ENCODE measurements at regions not wholly inside any gene's neighbourhood (a gene's known extent, or its start where the extent isn't known, plus 50 kb on each side); places are given as distances from the start of the nearest gene placed in this dataset.
"Not testable (repeated sequence)": the region's sequence is repeated elsewhere in the genome, so short reads cannot be mapped to it uniquely, and the experiment has no call there.

DNA sequence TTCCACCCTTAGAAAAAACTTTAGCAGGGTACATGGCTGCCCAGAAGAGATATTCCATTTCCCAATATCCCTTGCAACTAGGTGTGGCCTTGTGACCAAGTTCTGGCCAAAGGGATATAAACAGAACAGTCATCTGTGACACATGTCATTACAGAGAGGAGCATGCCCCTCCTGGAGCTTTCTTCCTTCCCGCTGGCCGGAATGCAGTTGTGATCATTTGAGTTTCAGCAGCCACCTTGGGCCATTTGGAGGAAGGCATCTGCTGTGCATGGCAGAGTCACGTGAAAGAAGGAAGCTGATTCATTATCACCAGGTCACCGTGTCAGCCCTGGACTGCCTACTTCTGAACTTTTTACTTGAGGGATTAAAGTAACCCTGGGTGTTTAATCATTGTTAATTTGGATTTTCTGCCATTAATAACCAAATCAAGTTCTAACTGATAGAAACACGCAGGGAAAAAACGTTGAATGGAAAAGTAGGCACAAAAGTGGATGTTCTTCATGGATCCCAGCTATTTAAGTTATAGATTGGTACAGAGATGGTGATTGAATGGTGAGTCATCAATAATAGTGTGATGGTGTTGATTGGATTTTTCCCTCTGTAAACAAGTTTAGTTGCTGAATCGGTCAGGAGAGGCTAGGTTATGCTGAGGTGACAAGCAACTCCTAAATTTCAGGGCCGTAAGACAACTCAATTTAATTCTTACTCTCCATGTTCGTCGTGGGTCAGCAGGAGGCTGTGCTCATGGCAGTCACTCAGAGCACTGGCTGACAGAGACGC lies 80.7 kb upstream of the CCDC167 start:
- intact Hi-C loops (cut with DNase I): no loop called here
- peak in 1 of 10 donors; percentile 19 for DNase-seq

DNA sequence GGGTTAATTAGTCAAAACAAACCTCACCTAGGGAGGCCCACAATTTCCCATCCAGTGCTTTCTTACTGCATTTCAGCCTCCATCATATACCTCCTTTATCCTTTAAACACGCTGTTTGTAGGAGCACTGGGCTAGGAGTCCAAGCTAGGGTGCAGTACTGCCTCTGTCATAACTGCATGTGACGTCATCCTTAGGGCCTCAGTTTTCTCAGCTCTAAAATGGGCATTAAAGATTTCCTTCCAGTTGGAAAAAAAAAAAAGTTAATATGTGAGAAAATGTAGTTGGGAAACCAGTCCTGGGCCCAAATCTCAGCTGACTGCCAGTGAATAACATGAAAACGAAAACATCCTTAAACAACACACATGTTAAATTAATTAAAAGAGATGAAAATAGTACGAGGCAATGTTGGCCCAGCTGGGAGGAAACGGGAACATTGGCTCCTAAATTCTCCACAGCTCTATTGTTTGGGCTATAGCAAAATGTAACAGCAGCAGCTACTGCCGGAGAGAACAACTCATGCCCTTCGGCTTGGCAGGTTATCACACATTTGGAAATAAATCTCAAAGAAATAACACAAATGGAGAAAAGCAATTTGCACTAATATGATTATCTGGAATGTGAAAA lies 79.9 kb upstream of the CCDC167 start:
- intact Hi-C loops (cut with DNase I): no loop called here
- peak in 2 of 10 donors; percentile 0 to 23 for DNase-seq

DNA sequence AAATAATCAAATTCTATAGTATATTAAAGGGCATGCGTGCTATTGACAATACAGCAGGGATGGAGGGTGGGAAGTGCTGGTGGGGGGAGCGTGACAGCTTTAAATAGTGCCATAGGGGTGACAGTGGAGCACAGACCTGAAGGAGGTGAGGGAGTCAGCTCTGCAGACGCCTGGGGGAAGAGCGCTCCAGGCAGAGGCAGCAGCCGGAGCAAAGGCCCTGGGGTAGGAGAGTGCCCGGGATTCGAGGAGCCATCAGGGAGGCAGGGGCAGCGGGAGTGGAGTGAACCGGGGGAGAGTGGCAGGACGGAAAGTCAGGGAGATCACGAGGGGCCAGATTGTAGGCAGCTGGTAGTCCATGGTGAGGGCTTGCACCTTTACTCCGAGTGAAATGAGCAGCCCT lies 78.4 kb upstream of the CCDC167 start:
- DNase-seq: peak in 1 of 10 donors; percentile 24
- intact Hi-C loops (cut with DNase I): no loop called here

DNA sequence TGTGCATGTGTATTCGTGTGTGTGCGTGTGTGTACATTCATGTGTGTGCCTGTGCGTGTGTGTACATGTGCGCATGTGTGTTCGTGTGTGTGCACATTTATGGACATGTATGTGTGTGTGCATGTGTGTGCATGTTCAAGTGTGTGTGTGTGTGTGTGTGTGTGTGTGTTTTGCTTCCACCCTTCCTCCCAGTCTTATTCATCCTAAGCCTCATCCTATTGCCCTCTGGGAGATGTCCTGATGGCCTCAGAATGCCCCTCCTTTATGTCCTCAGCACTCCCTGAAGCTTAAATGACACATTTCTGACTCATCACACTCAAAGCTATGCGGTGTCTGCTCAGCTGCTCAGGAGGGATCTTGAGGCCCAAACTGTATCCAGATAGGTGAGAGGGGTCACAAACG lies 76.6 kb upstream of the CCDC167 start:
- peak in 1 of 10 donors; percentile 1 for DNase-seq
- intact Hi-C loops (cut with DNase I): no loop called here

DNA sequence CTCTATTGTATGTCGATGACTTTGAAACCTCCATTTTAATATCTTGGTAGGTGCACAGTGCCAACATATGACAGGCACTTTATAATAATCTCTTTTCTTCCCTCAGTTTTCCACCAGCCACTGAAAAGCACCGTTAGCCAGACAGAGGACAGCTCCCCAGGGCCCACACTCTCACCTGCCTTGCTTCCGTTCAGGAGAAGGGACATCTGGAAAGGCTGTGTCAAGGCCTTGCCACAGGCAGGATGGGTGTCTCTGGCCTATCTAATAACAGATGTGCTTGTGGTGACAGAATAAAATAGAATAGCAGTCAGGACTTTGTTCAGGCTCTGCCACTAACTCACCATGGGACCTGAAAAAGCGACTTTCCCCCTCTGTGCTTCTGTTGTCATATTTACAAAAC lies 75.5 kb upstream of the CCDC167 start:
- intact Hi-C loops (cut with DNase I): no loop called here
- peak in 1 of 10 donors; percentile 2 for DNase-seq

DNA sequence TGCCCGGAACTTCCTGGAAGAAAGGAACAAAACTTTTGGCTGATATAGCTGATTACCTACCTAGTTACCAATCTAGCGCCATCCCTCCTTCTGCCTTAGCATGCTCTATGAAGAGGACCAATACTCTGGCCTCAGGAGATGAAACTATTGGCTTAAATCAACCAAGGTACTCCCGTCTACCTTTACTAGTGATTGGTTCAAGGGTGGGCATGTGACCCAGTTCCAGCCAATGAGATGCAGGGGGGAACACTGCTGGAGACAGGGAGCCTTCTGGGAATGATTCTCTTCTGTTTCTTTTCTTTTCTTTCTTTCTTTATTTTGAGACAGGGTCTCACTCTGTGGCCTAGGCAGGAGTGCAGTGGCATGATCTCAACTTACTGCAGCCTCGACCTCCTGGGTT lies 72.6 kb upstream of the CCDC167 start:
- intact Hi-C loops (cut with DNase I): no loop called here
- DNase-seq: no peak

DNA sequence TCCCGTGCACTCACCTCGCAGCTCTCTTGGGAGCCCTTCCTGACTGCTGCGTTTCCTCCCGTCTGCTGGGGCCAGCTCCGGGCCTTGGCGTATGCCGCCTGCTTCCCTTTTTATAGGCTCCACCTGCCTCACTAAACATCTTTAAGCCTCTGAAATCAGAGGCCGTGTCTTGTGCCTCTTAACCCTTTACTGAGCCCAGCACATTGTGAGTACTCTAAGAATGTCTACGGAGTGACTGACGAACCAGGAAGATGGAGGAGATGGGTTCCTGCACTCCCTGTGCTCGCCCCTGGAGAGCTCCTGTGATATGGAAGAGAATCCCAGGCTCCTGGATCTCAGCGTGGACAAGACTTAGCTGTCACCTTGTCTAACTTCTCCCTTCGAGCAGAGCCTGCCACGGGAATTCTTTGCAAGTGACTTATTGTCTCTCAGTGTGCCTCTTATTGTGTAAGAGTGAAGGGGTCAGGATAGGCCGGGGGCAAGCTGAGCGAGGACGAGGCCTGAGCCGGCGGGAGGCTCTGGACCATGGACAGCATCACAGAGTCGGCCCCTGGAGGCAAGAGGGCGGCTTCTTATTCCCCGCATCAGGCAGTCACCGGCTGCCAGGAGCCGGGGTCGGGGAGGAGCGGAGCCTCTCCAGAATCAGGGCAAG lies 70.9 kb upstream of the CCDC167 start:
- intact Hi-C loops (cut with DNase I): no loop called here
- no peak for DNase-seq

DNA sequence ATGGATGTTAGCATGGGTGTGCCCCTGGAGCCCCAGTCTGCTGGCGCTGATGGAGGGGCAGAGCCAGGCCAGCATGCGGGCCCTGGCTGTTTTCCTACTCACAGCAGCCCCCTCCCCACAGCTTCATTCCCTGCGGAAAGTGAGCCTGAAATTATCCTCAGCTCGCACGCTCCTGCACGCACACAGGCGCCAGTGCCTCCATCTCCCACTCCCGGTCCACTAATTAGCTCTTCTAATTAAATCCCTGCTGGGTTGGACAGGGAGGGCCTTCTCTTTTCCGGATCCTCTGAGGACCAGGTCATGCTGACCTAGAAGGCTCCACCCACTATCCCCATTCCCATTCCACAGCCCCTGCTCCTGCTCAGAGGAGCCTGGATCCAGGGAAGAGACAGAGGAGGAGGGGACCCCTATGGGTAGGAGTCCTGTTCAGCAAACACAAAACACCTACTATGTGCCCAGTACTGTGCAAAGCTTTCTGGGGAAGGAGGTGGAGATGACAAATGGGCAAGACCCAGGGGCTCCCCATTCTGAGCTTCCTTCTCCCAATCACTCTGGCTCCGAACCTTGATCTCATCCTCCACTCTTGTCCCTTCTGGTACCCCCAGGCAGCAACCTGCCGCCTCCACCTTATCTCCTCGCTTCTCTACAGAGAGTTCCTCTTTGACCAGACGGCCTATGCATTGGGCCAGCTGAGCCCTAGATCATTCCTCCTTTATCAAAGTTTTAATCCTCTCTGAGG lies 70.2 kb upstream of the CCDC167 start:
- DNase-seq: no peak
- intact Hi-C loops (cut with DNase I): loop anchor here (5.0 to 10.0 kb wide), 2 partner anchors 195 to 243 kb away; no protein-coding TSS in a partner anchor

DNA sequence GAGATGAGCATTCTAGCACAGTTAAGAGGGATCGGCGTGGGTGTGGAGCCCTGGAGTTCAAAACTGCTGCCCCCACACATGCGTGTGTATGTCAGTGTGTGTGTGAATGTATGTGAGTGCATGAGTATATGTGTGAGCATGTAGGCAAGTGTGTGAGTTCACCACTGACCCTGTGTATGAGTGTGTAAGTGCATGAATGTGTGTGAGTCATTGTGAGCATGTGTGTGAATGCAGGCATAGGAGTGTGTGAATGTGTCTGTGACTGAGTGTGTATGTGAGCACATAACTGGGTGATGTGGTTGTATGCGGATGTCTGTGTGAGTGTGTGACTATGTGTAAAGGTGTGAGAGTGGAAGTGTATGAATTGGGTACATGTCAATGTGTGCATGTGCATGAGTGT lies 69.6 kb upstream of the CCDC167 start:
- no peak for DNase-seq
- intact Hi-C loops (cut with DNase I): loop anchor here (5.0 to 10.0 kb wide), 2 partner anchors 195 to 242 kb away; no protein-coding TSS in a partner anchor

DNA sequence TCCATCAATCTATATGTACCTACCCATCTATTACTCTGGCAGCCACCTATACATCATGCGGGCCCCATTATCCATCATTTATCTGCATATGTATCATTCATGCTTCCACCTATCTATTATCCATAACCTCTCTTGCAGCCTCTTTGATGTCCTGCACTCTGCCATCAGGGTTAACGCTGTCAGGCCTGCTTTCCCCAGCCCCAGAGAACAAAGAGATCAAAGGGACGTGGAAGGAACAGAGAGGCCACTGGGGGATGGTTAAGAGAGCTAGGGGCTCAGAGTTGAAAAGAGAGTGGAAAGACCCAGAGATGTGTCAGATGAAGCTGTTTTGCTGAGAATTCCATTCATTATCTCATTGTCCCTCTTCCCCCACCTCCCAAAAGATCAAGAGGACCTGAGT lies 67.3 kb upstream of the CCDC167 start:
- intact Hi-C loops (cut with DNase I): loop anchor here (5.0 to 10.0 kb wide), 2 partner anchors 192 to 240 kb away; no protein-coding TSS in a partner anchor
- DNase-seq: no peak

DNA sequence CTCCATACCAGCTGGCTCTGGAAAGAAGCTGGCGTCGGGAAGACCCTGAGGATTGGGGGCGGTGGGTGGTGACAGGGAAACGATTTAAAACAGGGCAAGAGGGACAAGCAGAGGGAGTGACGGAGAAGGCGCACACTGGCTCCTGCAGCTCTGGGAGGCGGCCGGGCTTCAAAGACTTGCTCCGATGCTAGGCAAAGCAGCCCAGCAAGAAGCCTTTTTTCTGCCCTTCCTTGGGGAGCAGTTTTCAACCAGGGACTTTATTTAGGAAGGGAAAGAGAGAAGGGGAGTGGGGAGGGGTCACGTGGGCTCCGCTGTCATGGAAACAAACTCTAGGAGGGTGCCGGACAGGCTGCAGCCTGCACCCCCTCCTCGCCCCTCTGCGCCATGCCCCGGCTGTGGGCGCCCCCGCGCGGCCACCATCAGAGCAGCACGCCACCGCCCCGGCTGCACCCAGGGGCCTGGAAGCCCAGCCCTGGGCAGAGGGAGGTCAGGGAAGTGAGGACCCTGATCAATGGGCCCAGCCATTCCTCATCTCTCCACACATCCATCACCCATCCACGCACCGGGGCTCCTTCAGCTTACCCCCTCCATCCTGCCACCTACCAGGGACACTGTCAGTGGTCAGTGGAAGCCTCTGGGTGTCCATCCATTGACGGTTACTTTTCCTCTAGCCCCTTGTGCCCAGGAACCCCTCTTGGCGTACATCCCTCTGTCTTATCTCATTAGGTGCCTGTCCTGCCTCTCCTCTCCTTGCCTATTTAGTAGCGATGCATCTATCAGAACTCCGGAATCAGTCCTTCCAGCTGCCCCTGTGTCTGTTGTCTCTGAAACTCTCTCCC lies 66.6 kb upstream of the CCDC167 start:
- intact Hi-C loops (cut with DNase I): loop anchor here (5.0 to 10.0 kb wide), 2 partner anchors 192 to 239 kb away; no protein-coding TSS in a partner anchor
- DNase-seq: peak; percentile 52 to 96 (median 76)

DNA sequence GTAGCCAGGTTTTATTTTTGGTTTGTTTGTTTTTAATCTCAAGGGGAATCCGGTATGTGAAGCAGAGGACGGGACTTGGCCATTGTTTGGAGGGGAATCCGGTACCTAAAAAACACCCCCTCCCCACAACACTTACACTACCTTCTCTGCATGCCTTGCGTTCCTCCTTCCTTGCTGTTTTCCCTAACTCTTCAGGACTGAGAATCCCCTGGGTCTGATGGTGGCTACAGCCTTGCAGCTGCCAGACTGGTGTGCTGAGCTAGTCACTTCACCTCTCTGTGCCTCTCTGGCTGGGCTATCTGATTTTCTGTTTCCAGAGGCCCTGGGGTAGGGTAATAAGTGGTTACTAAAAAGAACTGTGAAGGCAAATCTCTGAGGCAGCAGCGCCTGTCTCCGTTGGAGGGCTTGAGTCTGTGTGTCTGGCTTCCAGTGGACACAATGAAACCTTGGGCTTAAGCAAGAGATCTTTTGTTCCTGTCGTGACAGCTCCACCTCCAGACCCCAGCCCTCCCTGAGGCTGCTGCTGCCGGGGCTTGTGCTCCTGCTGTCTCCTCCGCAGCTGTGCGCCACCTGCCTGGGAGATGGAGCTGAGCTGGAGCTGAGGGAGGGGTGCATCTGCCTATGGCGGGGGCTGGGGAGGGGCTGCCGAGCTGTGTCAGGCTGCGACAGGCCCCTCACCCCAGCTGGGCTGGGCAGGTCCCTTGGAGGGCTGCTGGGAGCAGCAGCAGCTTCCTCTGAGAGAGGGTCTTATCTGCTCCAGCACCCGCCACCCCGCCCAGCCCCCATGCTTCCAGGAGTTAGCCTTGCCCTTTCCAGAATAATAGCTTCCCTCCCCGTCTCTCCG lies 65.8 kb upstream of the CCDC167 start:
- peak; percentile 40 to 93 (median 56) for DNase-seq
- intact Hi-C loops (cut with DNase I): loop anchor here (2.0 to 10.0 kb wide), 3 partner anchors 81 to 238 kb away; no protein-coding TSS in a partner anchor

DNA sequence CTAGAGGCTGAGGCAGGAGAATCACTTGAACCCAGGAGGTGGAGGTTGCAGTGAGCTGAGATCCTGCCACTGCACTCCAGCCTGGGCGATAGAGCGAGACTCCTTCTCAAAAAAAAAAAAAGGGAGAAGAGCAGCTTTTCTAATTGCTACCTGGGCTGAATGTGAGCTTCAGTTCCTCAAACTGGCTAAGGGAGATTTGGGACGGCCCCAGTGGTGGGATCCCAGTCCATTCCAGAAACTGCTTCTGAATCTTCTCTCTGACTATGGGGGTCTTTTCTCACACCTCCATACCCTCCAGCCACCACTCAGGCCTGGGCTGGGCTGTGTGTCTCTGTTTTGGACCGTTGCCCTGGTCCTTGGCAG lies 63.2 kb upstream of the CCDC167 start:
- intact Hi-C loops (cut with DNase I): loop anchor here (5.0 to 10.0 kb wide), 2 partner anchors 129 to 188 kb away; no protein-coding TSS in a partner anchor
- not testable (repeated sequence) for DNase-seq

DNA sequence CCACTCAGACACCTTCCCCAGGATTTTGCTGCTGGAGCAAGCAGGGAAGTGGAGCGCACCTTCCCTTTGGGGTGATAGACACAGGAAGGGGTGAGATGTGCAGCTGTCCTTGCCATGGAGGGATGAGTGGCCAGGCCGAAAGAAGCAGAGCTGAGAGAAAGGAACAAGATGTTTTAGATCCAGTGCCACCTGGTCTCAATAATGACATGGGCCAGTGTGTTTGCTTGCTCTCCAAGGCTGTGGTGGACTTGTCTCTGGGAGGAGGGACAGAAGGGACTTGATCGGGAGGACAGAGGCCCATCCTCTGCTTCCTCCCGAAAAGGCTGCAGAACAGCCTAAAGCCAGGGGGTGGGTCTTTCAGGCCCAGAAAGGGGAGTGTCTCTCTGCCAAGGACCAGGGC lies 61.7 kb upstream of the CCDC167 start:
- intact Hi-C loops (cut with DNase I): loop anchor here (5.0 to 10.0 kb wide), 2 partner anchors 131 to 187 kb away; no protein-coding TSS in a partner anchor
- DNase-seq: no peak

DNA sequence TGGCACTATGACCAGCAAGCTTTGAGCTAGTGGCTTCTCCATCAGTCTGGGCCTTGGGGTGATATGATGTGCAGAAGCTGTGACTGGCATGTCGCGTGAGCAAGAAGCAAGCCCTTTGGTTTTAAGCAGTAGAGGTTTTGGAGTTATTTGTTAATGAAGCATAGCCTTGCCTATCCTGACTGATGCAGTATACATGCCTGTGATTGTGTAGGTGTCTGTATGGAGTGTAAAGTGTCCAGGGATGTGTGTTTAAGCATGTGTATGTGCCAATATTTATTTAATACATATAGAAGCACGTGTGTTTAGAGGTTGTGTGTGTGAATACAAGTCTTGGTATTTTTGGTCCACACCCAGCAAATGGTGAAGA lies 61.0 kb upstream of the CCDC167 start:
- no peak for DNase-seq
- intact Hi-C loops (cut with DNase I): loop anchor here (5.0 to 10.0 kb wide), 2 partner anchors 132 to 186 kb away; no protein-coding TSS in a partner anchor

DNA sequence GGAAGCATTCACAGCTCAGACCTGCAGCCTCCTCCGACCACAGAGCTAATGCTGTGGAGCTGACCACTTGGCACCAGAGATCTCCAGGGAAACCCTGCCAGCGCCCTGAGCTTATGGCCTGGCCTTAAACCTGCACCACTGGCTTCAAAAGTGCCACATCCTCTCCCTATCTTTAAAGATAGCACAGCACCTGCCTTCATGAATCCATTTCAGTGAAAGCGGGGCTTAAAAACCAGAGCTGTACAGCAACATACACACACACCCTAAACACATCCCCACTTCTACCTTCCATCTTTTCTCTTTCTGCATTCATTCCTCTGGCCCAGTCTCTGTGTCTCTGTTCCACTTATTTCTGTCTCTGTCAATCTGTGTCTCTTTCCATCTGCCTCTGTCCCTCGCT lies 59.8 kb upstream of the CCDC167 start:
- intact Hi-C loops (cut with DNase I): no loop called here
- DNase-seq: no peak

DNA sequence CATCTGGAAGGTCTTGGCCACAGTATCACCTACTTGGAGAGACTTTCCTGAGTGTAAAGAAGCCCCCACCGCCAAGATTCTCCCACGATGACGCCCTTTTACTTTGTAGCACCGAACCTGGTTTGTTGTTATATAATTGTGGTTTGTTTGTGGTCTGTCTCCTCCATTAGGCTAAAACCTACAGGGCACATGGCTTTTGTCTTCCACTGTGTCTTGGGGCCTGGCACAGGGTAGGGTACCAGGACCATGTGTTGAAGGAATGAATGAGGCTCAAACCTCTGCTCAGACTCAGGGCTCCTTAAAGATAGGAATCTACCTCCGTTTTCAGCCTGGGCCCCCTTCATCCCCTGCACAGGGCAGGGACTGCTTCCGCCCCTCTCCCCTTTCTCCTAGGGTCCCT lies 59.4 kb upstream of the CCDC167 start:
- intact Hi-C loops (cut with DNase I): no loop called here
- no peak for DNase-seq

DNA sequence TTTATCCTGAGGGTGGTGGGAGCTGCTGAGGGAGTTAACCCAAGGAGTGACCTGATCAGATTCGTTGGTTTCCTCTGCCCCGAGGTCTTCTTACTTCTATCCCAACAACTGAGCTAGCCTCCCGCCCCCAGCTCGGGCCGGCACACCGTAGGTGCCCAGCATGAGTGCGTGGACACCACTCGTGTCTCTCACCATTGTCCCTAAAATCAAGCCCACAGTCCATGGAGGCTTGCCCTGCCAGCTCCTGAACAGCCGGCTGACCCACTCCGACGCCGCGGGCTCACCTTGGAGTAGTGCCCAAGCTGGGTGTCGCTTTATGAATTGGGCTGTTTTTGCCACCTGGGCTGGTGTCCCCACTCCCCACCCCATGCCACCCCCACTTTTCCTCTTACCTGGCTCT lies 59.0 kb upstream of the CCDC167 start:
- no peak for DNase-seq
- intact Hi-C loops (cut with DNase I): no loop called here

DNA sequence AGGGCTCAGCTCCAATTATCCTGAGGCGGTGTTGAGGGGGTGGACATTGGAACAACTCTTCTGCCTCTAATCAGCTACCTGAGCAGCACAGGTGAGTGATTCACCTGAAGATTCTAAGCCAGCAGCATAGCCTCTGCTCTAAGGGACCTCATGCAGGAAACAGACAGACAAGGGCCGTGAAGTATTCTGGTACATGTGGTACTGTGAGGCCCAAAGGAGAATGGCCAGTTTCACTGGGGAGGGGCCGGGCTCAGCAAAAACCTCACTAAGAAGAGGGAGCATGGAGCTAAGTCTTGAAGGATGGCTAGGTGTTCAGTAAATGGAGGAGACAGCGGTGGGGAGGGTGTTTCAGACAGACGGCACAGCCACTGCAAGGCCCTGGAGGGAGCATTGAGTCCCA lies 58.5 kb upstream of the CCDC167 start:
- DNase-seq: no peak
- intact Hi-C loops (cut with DNase I): no loop called here

Measured in posterior cingulate gyrus (tissue), 11 donors.